SU-DHL-6 (cell line): ENCODE measurements at regions not wholly inside any gene's neighbourhood (a gene's known extent, or its start where the extent isn't known, plus 50 kb on each side); places are given as distances from the start of the nearest gene placed in this dataset.

Experiments
- EZH2phosphoT487 ChIP-seq: fragments of 200-600 bp; sonication (generic), shearing (Covaris generic); conservative IDR thresholded peaks from 2 replicates; pipeline ENCODE4 v1.6.1; 2018; ENCODE audit warnings: mild to moderate bottlenecking, antibody characterized with exemption, low read length, moderate library complexity, mixed read lengths
- TF ChIP-seq, protein P1 (sequence below): fragments of 200-600 bp; sonication (generic); IDR thresholded peaks from one replicate; pipeline ENCODE4 v1.5.1; 2017; ENCODE audit warnings: antibody characterized with exemption, mild to moderate bottlenecking, low read length, moderate library complexity; ENCODE audit not compliant: insufficient read depth, poor library complexity, severe bottlenecking

GRCh38 chr5:145223582-145223981, 611.6 kb downstream of the PRELID2 start:
- TF ChIP-seq, protein P1, sequence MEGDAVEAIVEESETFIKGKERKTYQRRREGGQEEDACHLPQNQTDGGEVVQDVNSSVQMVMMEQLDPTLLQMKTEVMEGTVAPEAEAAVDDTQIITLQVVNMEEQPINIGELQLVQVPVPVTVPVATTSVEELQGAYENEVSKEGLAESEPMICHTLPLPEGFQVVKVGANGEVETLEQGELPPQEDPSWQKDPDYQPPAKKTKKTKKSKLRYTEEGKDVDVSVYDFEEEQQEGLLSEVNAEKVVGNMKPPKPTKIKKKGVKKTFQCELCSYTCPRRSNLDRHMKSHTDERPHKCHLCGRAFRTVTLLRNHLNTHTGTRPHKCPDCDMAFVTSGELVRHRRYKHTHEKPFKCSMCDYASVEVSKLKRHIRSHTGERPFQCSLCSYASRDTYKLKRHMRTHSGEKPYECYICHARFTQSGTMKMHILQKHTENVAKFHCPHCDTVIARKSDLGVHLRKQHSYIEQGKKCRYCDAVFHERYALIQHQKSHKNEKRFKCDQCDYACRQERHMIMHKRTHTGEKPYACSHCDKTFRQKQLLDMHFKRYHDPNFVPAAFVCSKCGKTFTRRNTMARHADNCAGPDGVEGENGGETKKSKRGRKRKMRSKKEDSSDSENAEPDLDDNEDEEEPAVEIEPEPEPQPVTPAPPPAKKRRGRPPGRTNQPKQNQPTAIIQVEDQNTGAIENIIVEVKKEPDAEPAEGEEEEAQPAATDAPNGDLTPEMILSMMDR, result no peak
- TF ChIP-seq EZH2phosphoT487, result no peak
